ENCODE measurements at regions not wholly inside any gene's neighbourhood (a gene's known extent, or its start where the extent isn't known, plus 50 kb on each side); places are given as distances from the start of the nearest gene placed in this dataset.
A peak's percentile ranks its signal among the peaks of the same experiment; 100 is the strongest.
"Not testable (repeated sequence)": the region's sequence is repeated elsewhere in the genome, so short reads cannot be mapped to it uniquely, and the experiment has no call there.

GRCh38 chr6:122180132-122180531 lies 219.3 kb upstream of the HSF2 start:
- Histone ChIP-seq H3K4me3 (no peak overlapping the region), H3K4me1 (no peaks in the 10 kb centered on the region), H3K9me3 (no peaks in the 10 kb centered on the region), H3K36me3 (no peaks in the 10 kb centered on the region), H3K27me3 (no peaks in the 10 kb centered on the region), H3K27ac (no peak overlapping the region)
- intact Hi-C loops (cut with DNase I): no loop called here
- DNase-seq (peak in 1 of 4 donors; percentile 20), ATAC-seq (peak; percentile 80)
- no peak for TF ChIP-seq CTCF (IDR thresholded peaks at IDR 0.05)

- TF ChIP-seq CTCF (IDR thresholded peaks at IDR 0.05): no peak
These were observed 217.4 kb upstream of the HSF2 start for GRCh38 chr6:122182061-122182460.

GRCh38 chr6:122184401-122184827 lies 215.0 kb upstream of the HSF2 start:
- TF ChIP-seq CTCF (IDR thresholded peaks at IDR 0.05): peak in 1 of 2 donors; percentile 34
- Histone ChIP-seq H3K9me3 (no peaks in the 10 kb centered on the region), H3K36me3 (no peaks in the 10 kb centered on the region), H3K27me3 (no peaks in the 10 kb centered on the region), H3K4me3 (no peak overlapping the region), H3K4me1 (no peaks in the 10 kb centered on the region), H3K27ac (no peak overlapping the region)
- intact Hi-C loops (cut with DNase I): no loop called here
- peak; percentile 84 for ATAC-seq
- peak in 2 of 4 donors; percentile 36 to 49 for DNase-seq

More at GRCh38 chr6:122182061-122182460, 217.4 kb upstream of the HSF2 start:
- ATAC-seq: no peak
- Histone ChIP-seq H3K27ac (no peak overlapping the region), H3K4me1 (no peaks in the 10 kb centered on the region), H3K36me3 (no peaks in the 10 kb centered on the region), H3K4me3 (no peak overlapping the region), H3K27me3 (no peaks in the 10 kb centered on the region), H3K9me3 (no peaks in the 10 kb centered on the region)
- intact Hi-C loops (cut with DNase I): no loop called here
- no peak for DNase-seq

- H3K4me1 ChIP-seq; H3K36me3 ChIP-seq; H3K4me3 ChIP-seq; H3K9me3 ChIP-seq; intact Hi-C loops (cut with DNase I); H3K27ac ChIP-seq; ATAC-seq; H3K27me3 ChIP-seq: not testable (repeated sequence)
- DNase-seq: peak in 1 of 4 donors; percentile 55
These were observed 214.0 kb upstream of the HSF2 start for GRCh38 chr6:122185458-122185857.

- Histone ChIP-seq H3K27me3 (no peaks in the 10 kb centered on the region), H3K27ac (no peak overlapping the region), H3K4me3 (no peak overlapping the region), H3K4me1 (no peaks in the 10 kb centered on the region), H3K36me3 (no peaks in the 10 kb centered on the region), H3K9me3 (no peaks in the 10 kb centered on the region)
- ATAC-seq (no peak), DNase-seq (no peak)
- intact Hi-C loops (cut with DNase I): no loop called here
- TF ChIP-seq CTCF (IDR thresholded peaks at IDR 0.05): no peak
These were observed 212.3 kb upstream of the HSF2 start for GRCh38 chr6:122187186-122187585.

- intact Hi-C loops (cut with DNase I): no loop called here
- no peaks in the 10 kb centered on the region for H3K27me3 ChIP-seq
- DNase-seq (no peak), ATAC-seq (peak; percentile 15)
- no peak overlapping the region for H3K4me3 ChIP-seq
- no peak overlapping the region for H3K27ac ChIP-seq
- H3K4me1 ChIP-seq: no peaks in the 10 kb centered on the region
- TF ChIP-seq CTCF (IDR thresholded peaks at IDR 0.05): no peak
- no peaks in the 10 kb centered on the region for H3K9me3 ChIP-seq
- no peaks in the 10 kb centered on the region for H3K36me3 ChIP-seq
These were observed 200.5 kb upstream of the HSF2 start for GRCh38 chr6:122198922-122199321.

Data from left lung (tissue), 4 donors.